ENCODE measurements at regions not wholly inside any gene's neighbourhood (a gene's known extent, or its start where the extent isn't known, plus 50 kb on each side); places are given as distances from the start of the nearest gene placed in this dataset.

DNA sequence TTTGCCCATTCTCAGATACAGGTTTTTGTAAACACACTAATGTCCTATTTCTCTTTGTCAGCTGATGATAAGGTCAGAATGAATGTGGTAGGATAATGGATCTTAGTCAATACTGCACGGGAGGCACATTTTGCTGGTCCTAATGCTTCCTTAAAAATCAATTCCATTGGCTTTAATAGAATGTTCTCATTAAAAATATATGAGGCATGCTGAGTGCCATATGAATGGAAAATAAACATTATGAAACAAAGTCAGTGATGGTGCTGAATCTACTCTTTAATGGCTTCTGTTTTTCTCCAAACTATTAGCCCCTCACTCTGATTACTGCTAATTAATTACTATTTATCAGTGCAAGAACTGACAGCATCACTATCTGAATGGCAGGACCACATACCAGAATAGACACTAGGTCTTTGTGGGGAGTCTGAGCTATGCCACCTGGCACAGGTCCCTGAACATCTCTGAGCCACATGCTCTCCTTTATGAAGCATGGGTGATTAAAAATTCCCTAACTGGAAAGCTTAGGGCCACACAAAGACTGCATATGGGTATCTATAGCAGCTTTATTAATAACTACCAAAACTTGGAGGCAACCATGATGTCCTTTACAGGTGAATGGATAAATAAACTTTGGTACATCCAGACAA is 278.9 kb downstream of the MEX3B start:
- TF ChIP-seq POLR2A (IDR thresholded peaks at IDR 0.05; ENCODE audit: low read depth, low read length) (no peak), POLR2AphosphoS5 (IDR thresholded peaks at IDR 0.05; ENCODE audit: low read depth, low read length) (no peak)
